ENCODE measurements at regions not wholly inside any gene's neighbourhood (a gene's known extent, or its start where the extent isn't known, plus 50 kb on each side); places are given as distances from the start of the nearest gene placed in this dataset.

DNA sequence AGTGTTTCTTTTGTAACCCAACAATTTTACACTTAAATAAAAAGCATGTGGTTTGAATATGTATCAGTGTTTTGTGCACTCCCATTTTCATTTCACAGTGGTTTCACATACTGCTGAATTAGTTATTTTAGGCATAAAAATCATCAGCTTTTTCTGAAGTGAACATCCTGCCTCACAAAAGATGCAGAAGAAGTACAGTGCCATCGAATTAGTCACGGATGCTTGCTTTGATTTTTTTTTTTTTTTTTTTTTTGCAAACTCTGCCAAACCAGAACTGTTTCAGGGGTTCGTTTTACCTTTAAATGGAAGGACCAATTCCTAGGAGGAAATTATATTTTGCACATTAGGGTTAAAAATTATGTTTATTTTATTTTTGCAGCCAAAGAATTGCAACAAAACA lies 158.6 kb downstream of the RPS12 start:
- Histone ChIP-seq H3K27me3 (replicated peaks; ENCODE audit: control insufficient read depth, insufficient read depth, low read length) (no peaks in the 10 kb centered on the region), H3K4me3 (replicated peaks; ENCODE audit: low read depth, low read length) (no peak overlapping the region), H3K36me3 (ENCODE audit: control insufficient read depth, insufficient read depth, low read length) (no peaks in the 10 kb centered on the region)
- DNase-seq (ENCODE audit: extremely low read depth, insufficient read length), result no peak
- TF ChIP-seq, protein P1, sequence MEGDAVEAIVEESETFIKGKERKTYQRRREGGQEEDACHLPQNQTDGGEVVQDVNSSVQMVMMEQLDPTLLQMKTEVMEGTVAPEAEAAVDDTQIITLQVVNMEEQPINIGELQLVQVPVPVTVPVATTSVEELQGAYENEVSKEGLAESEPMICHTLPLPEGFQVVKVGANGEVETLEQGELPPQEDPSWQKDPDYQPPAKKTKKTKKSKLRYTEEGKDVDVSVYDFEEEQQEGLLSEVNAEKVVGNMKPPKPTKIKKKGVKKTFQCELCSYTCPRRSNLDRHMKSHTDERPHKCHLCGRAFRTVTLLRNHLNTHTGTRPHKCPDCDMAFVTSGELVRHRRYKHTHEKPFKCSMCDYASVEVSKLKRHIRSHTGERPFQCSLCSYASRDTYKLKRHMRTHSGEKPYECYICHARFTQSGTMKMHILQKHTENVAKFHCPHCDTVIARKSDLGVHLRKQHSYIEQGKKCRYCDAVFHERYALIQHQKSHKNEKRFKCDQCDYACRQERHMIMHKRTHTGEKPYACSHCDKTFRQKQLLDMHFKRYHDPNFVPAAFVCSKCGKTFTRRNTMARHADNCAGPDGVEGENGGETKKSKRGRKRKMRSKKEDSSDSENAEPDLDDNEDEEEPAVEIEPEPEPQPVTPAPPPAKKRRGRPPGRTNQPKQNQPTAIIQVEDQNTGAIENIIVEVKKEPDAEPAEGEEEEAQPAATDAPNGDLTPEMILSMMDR (IDR thresholded peaks at IDR 0.05; ENCODE audit: insufficient read depth, low read length, poor library complexity, severe bottlenecking), result no peak

- TF ChIP-seq, protein P1 (IDR thresholded peaks at IDR 0.05; ENCODE audit: insufficient read depth, low read length, poor library complexity, severe bottlenecking), result no peak
- peaks cover 1% of the 10 kb centered on the region; the same call in 1 of the 2 replicates for H3K27me3 ChIP-seq (replicated peaks; ENCODE audit: control insufficient read depth, insufficient read depth, low read length)
- DNase-seq (ENCODE audit: extremely low read depth, insufficient read length), result no peak
- H3K4me3 ChIP-seq (replicated peaks; ENCODE audit: low read depth, low read length), result no peak overlapping the region
- H3K36me3 ChIP-seq (ENCODE audit: control insufficient read depth, insufficient read depth, low read length), result no peaks in the 10 kb centered on the region
Measured at GRCh38 chr6:132973514-132973993, 159.2 kb downstream of the RPS12 start.

DNA sequence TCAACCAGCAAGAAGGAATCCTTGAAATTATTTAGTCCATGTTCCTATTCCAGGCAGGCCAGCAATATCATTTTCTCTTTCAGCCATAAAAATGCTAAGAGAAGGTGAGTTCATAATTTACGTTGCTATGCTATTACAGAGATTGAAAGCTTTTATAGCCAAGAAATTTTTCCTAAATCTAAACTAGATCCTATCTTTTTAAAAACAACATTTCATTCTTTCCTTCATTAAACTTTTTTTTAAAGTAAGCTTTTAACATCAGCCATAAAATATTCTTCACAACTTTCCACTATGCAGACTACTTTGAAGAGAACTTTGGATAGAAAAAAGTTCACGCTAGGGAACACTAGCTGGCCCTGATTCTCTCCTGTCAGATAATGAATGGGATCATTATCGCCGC lies 159.8 kb downstream of the RPS12 start:
- no peak for DNase-seq (ENCODE audit: extremely low read depth, insufficient read length)
- no peaks in the 10 kb centered on the region for H3K36me3 ChIP-seq (ENCODE audit: control insufficient read depth, insufficient read depth, low read length)
- peaks cover 1% of the 10 kb centered on the region; the same call in 1 of the 2 replicates for H3K27me3 ChIP-seq (replicated peaks; ENCODE audit: control insufficient read depth, insufficient read depth, low read length)
- TF ChIP-seq, protein P1 (IDR thresholded peaks at IDR 0.05; ENCODE audit: insufficient read depth, low read length, poor library complexity, severe bottlenecking), result no peak
- H3K4me3 ChIP-seq (replicated peaks; ENCODE audit: low read depth, low read length), result no peak overlapping the region

DNA sequence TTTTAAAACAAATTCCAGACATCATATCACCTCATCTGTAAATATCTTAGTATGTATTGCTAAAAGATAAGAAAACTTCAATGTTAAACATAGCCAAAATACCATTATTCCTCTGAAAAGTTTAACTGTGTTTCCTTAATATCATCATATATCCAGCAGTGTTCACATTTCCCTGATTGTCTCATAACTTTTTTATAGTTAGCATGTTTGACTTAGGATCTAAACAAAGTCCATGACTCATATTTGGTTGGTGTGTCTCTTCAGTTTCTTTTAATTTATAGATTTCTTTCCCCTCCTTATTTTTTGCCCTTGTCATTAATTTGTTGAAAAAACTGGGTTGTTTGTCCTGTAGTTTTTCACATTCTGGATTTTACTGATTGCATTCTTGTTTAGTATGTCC lies 163.0 kb downstream of the RPS12 start:
- H3K27me3 ChIP-seq (replicated peaks; ENCODE audit: control insufficient read depth, insufficient read depth, low read length), result peaks cover 1% of the 10 kb centered on the region; the same call in 1 of the 2 replicates

DNA sequence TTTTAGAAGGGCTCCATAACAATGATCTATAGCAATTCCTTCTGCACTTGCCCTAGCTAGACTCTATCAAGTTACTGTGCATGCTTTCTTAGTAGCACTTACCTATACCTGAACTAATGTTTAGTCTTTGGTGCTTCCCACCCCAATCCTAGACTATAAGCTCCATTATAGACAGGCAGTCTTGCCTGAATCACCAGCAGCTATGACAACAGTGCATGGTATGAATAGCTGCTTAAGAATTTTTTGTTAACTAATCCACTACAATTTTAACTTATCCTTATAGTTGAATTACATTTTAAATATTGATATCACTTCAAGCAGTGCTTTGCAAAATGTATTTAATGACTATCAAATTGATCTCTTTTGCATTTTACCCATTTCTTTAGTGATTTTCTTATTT lies 164.3 kb downstream of the RPS12 start:
- TF ChIP-seq, protein P1 (IDR thresholded peaks at IDR 0.05; ENCODE audit: insufficient read depth, low read length, poor library complexity, severe bottlenecking), result no peak
- peaks cover 1% of the 10 kb centered on the region; the same call in 1 of the 2 replicates for H3K27me3 ChIP-seq (replicated peaks; ENCODE audit: control insufficient read depth, insufficient read depth, low read length)
- DNase-seq (ENCODE audit: extremely low read depth, insufficient read length), result no peak
- H3K4me3 ChIP-seq (replicated peaks; ENCODE audit: low read depth, low read length), result no peak overlapping the region
- no peaks in the 10 kb centered on the region for H3K36me3 ChIP-seq (ENCODE audit: control insufficient read depth, insufficient read depth, low read length)

More for the DNA sequence above, 163.0 kb downstream of the RPS12 start:
- DNase-seq (ENCODE audit: extremely low read depth, insufficient read length), result no peak
- no peaks in the 10 kb centered on the region for H3K36me3 ChIP-seq (ENCODE audit: control insufficient read depth, insufficient read depth, low read length)
- TF ChIP-seq, protein P1 (IDR thresholded peaks at IDR 0.05; ENCODE audit: insufficient read depth, low read length, poor library complexity, severe bottlenecking), result no peak
- no peak overlapping the region for H3K4me3 ChIP-seq (replicated peaks; ENCODE audit: low read depth, low read length)

DNA sequence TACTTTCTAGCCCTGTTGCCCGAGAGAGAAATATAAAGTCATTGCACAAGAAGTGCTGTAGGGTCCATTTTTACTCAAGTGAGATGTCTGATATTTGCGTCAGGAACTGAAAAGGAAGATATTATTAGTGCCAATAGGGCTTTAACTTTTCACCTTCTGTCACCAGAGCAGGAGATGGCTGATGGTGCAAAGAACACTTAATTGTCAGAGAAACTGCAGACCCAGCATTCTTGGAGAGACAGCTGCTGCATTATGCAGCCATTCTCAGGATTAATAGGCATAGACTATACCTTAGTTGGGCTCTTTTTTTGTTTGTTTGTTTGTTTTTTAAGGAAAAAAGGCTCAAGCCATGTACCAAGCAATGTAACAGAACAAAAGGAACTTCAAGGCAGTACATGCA lies 179.4 kb downstream of the RPS12 start:
- no peaks in the 10 kb centered on the region for H3K36me3 ChIP-seq (ENCODE audit: control insufficient read depth, insufficient read depth, low read length)
- TF ChIP-seq, protein P1 (IDR thresholded peaks at IDR 0.05; ENCODE audit: insufficient read depth, low read length, poor library complexity, severe bottlenecking), result no peak
- peaks cover 2% of the 10 kb centered on the region; the same call in 1 of the 2 replicates for H3K27me3 ChIP-seq (replicated peaks; ENCODE audit: control insufficient read depth, insufficient read depth, low read length)
- no peak for DNase-seq (ENCODE audit: extremely low read depth, insufficient read length)
- H3K4me3 ChIP-seq (replicated peaks; ENCODE audit: low read depth, low read length), result no peak overlapping the region
